GM19328 (cell line): ENCODE measurements at regions not wholly inside any gene's neighbourhood (a gene's known extent, or its start where the extent isn't known, plus 50 kb on each side); places are given as distances from the start of the nearest gene placed in this dataset.

Experiments used
- ATAC-seq: cut with Tn5 transposase; IDR thresholded peaks from one replicate; pipeline ENCODE4 v1.9.1; 2021; ENCODE audit warnings: mild to moderate bottlenecking, moderate library complexity; ENCODE audit not compliant: unreplicated experiment

GRCh38 chr6:114592506-114592905 lies 249.7 kb upstream of the HS3ST5 start:
- no peak for ATAC-seq

DNA sequence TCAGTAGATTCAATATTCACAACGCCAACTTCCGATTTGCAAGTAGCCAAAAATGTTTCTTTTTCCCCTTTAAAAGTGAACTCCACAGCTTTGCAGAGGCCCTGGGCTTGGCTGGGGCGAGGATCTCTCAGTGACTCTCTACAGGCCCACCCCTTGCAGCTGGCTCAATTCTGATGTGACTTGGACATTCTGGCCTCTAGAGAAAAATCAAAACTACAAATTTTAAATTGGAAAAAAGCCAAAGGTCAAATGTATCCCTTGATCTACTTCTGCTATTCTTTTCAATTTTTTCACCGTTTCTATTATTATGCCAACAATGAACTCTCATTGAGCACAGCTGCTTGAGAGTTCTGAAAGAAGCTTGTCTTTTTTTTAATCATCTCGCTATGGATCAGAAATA lies 245.9 kb upstream of the HS3ST5 start:
- no peak for ATAC-seq

- no peak for ATAC-seq
Measured at GRCh38 chr6:114586298-114586697, 243.5 kb upstream of the HS3ST5 start.

DNA sequence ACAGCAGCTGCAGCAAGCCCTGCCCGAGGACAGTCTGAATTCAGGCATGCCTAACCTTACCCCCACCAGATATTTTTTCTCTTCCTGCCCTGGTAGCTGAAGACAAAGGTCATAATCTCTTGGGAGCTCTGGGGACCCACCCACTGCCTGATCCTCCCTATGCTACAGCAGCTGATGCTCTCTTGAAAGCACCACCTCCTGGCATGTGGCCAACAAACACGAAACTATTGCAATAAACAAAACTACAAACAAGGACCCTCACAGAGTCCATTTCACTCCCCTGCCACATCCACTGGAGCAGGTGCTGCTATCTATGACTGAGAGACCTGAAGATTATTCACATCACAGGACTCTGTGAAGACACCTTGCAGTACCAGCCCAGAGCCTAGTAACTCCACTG lies 238.5 kb upstream of the HS3ST5 start:
- no peak for ATAC-seq

GRCh38 chr6:114580882-114581281 lies 238.1 kb upstream of the HS3ST5 start:
- ATAC-seq, result no peak

GRCh38 chr6:114579486-114579885 lies 236.7 kb upstream of the HS3ST5 start:
- no peak for ATAC-seq

GRCh38 chr6:114577109-114577508 lies 234.3 kb upstream of the HS3ST5 start:
- ATAC-seq, result no peak

DNA sequence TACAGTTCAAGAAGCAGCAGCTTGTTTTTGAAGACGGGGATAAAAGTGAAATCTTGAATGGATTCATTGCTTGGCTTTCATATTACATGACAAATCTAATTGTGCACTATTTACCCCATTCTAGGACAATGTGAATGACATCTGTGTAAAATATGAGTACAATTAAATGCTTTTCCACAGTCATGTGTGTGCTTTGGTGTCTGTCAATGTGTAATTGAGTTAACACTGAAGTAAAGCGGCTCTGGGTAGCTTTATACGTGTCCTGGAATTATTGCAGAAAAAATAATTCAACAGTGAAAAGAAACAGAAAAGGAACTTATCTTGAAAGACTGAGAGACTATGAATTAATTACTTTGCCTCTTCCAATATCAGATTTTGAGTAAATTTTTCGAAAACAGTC lies 233.5 kb upstream of the HS3ST5 start:
- no peak for ATAC-seq

DNA sequence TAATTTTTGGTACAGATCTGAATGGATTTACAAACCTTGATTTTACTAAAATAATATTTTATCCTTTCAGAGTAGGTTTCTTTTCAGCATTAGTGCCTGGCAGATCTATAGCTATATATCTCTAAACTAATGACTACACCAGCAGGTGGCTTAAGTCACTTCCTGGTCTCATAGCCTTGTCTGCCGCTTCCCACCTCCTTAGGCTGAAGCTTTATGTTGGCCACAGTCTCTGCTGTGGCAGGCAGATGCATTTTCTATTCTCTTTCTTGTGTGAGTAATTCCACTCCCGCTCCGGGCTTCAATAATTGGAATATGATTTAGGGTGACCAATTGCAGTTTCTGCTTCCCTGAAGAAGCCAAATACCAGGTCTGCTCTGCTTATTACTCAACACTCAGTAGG lies 226.8 kb upstream of the HS3ST5 start:
- no peak for ATAC-seq

DNA sequence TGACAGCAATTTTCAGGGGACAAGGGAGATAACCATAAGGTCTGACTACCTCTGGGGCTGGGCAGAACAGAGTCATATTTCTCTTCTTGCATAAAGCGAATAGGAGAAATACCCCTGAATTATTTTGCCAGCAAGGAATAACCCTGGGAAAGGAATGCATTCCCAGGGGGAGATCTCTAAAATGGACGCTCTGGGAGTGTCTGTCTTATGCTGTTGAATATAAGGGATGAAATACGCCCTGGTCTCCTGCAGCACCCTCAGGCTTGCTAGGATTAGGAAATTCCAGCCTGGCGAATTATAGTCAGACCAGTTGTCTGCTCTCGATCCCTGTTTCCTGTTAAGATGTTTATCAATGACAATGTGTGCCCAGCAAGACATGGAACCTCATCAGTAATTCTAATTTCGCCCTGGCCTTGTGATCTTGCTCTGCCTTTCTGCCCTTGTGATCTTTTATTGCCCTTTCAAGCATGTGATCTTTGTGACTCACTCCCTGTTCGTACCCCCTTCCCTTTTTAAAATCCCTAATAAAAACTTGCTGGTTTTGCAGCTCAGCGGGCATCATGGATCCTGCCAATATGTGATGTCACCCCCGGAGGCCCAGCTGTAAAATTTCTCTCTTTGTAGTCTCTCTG lies 221.6 kb upstream of the HS3ST5 start:
- ATAC-seq, result no peak

DNA sequence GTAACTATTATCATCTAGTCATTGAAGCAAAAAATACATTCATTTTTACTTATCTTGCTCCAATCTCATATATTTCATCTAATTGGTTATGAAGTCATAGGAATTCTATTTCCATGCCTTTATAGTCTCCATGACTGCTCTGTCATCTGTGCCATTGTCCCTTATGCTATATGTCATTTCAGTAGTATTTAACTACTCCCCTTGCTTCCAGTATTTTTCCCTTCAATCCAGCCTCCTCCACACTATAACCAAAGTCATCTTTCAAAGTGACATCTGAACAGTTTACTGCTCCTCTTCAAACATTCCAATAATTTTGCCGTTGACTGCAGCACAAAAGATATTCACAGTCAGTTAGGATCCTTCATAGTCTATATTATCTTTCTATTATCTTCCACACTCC lies 216.6 kb upstream of the HS3ST5 start:
- no peak for ATAC-seq

DNA sequence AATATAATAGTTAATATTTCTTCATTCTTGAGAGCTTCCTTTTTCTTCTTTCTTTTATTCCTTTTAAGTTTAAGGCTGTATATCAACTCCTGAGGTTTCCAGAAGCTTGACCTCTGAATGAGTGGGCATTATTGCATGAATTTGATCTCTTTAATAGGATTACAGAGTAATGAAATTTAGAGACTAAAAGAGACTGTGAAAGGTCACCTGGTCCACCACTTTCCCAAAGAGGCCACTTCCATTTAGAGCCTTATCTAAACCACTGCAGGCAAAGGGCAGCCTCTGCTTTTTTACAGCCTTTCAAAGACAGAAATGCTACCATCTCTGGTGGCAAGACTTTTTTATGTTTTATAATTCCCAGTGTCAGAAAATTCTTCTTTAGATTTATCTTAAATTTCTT lies 215.3 kb upstream of the HS3ST5 start:
- ATAC-seq, result no peak

GRCh38 chr6:114556846-114557488 lies 214.1 kb upstream of the HS3ST5 start:
- no peak for ATAC-seq

- ATAC-seq, result no peak
Measured at GRCh38 chr6:114550316-114550715, 207.5 kb upstream of the HS3ST5 start.

- ATAC-seq, result no peak
Measured at GRCh38 chr6:114543696-114544095, 200.9 kb upstream of the HS3ST5 start.

DNA sequence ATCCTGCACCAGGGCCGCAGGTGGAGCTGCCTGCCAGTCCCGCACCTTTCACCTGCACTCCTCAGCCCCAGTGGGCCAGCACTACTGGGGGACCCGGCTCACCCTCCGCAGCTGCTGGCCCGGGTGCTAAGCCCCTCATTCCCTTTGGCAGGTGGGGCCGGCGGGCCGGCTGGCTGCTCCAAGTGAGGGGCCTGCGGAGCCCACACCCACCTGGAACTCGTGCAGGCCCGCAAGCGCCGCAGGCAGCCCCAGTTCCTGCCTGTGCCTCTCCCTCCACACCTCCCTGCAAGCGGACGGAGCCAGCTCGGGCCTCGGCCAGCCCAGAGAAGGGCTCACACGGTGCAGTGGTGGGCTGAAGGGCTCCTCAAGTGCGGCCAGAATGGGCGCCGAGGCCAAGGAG lies 199.0 kb upstream of the HS3ST5 start:
- ATAC-seq, result no peak

DNA sequence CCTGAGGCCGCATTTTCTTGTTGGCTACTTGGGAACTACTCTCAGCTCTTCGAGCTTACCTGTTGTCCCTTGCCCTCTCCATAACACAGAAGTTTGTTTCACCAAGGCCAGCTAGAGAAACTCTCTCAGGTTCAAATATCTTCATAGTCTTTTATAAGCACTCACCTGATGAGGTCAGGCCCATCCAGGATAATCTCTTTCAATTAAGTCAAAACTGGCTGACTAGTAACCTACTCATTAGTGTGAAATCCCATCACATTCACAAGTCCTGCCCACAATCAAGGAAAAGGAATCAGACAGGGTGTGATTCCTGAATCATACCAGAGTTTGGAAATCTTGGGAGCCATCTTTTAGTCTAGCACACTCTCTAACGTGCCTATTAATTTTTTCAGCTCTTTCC lies 195.2 kb upstream of the HS3ST5 start:
- no peak for ATAC-seq

DNA sequence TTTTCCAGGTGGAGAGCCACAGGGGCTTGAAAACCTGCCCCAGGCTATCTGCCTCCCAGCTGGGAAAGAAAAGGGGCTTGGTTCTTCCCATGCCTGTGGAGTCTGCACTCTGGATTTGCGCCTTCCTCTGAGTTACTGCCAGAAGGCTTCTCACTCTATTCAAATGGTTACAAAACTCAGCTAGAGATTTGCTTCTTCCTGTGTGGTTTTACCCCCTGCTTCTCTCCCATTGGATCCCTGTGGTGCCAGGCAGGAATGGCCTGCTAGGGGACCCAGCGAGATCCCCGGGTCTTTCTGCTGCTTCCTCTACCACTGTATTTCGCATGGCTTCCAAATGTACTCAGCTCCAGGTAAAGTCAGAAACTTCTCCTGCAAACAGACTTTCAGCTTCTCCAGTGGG lies 192.0 kb upstream of the HS3ST5 start:
- ATAC-seq, result no peak

GRCh38 chr6:114524081-114524480 lies 181.3 kb upstream of the HS3ST5 start:
- no peak for ATAC-seq

DNA sequence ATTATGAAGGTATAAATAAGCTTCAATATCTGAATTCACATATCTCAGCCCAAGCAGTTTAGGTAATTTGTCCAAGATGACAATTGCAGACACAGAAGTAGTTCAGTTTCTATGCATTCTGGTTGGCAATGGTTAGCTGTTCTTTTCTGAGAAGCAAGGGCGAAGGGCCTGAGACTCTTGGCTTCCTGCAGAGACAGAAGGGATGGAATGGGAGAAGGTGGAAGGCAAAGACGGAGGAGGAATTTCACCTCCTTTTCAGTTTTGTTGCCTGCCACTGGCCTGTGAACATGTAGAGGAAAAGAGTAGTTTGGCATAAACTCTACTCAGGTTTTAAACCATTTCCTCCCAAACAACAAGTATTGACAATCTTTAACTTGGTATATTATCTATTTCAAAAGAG lies 180.7 kb upstream of the HS3ST5 start:
- ATAC-seq, result no peak

- ATAC-seq, result no peak
Measured at GRCh38 chr6:114521926-114522325, 179.1 kb upstream of the HS3ST5 start.

DNA sequence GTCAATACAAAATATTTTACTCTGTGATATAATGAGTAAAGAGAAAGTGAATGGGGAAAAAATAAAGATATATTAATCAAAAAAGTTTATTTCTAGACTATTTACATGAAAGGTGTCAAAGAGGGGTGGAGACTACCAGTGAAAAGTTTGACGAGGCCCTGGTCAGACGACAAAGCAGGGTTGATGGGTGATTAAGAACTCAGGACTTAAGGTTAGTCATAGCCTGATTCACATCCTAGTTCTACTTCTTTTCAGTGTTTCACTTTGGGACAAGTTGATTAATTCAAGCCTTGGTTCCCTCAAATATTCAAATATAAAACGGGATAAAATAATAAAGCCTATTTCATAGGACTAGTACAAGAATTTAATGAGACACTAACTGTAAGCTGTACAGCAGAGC lies 178.2 kb upstream of the HS3ST5 start:
- ATAC-seq, result no peak

GRCh38 chr6:114514170-114514569 lies 171.3 kb upstream of the HS3ST5 start:
- no peak for ATAC-seq
